GM20000 (cell line): ENCODE measurements at regions not wholly inside any gene's neighbourhood (a gene's known extent, or its start where the extent isn't known, plus 50 kb on each side); places are given as distances from the start of the nearest gene placed in this dataset.

Source experiments
- DNase-seq: peaks from one replicate; pipeline ENCODE4 v3.0.0; 2012; ENCODE audit warnings: low spot score
- TF ChIP-seq, protein P1 (sequence below): IDR thresholded peaks from 2 replicates; pipeline ENCODE4 v1.5.1; 2012; ENCODE audit warnings: mild to moderate bottlenecking, control low read depth; ENCODE audit errors: extremely low read depth, missing control alignments

DNA sequence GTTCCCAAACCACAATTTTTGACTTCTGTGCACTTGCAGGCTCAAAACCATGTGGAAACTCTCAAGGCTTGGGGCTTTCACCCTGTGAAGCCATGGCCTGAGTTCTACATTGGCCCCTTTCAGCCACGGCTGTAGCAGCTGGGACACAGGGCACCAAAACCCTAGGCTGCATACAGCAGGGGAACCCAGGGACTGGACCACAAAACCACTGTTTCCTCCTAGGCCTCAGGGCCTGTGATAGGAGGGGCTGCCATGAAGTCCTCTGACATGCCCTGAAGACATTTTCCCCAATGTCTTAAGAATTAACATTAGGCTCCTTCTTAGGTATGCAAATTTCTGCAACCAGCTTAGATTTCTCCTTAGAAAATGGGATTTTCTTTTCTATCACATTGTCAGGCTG, 312.1 kb upstream of the TUSC1 start:
- no peak for DNase-seq
- TF ChIP-seq, protein P1, sequence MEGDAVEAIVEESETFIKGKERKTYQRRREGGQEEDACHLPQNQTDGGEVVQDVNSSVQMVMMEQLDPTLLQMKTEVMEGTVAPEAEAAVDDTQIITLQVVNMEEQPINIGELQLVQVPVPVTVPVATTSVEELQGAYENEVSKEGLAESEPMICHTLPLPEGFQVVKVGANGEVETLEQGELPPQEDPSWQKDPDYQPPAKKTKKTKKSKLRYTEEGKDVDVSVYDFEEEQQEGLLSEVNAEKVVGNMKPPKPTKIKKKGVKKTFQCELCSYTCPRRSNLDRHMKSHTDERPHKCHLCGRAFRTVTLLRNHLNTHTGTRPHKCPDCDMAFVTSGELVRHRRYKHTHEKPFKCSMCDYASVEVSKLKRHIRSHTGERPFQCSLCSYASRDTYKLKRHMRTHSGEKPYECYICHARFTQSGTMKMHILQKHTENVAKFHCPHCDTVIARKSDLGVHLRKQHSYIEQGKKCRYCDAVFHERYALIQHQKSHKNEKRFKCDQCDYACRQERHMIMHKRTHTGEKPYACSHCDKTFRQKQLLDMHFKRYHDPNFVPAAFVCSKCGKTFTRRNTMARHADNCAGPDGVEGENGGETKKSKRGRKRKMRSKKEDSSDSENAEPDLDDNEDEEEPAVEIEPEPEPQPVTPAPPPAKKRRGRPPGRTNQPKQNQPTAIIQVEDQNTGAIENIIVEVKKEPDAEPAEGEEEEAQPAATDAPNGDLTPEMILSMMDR, result no peak

DNA sequence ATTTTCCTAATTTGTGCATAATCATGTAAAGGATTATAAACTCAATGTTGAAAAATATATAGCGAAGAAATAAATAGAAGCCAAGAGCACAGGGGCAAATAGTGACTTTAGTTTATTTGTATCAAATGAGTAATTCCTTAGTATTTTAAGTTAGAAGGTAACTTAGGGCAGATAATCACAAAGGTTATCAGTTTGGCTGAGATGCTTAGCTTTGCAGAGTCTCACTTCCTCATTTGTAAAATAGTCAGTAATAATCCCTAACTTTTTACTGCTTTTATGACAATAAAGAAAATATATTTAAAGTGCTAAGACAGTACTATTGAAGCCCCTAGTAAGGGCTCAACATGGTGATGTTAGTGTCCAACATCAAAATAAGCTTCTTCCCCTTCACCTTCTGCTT, 297.4 kb upstream of the TUSC1 start:
- no peak for DNase-seq
- TF ChIP-seq, protein P1, result no peak

DNA sequence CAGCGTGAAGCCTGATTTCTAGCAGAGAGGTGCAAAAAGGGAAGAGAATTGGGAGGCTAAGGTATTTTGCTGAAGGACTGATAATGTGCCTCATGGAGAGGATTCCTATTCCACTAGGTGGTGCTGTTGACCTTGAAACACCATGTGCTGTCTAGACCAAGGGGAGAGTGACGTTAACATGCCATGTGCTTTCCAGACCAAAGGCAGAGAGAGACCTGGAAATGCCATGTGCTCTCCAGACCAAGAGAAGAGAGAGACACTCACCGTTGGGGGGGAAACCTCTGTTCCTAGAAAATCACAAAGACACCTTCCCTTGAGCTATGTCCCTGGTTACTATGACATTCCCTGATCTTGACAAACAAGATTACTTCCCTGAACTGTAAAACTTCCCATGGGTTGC, 286.0 kb upstream of the TUSC1 start:
- TF ChIP-seq, protein P1, result peak; percentile 42
- DNase-seq, result peak; percentile 20

DNA sequence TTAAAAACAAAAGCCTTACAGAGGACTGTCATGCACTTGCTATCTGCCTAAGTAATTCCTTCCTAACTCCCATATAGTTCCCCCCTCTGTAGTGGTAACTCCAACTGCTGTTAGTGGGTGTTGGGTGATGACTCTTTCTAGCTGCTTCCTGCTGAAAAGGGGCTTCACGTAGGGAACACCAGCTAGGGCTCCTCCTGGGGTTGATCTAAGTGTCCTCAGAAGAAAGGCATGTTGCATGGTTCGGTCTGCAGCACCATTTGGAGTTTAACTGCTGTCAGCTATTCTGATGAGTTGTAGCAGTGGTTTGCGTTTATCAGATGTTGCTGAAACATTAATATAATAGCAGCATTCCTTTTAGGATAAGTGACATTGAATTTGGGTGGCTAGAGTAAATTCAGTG, 281.9 kb upstream of the TUSC1 start:
- TF ChIP-seq, protein P1, result no peak
- no peak for DNase-seq

DNA sequence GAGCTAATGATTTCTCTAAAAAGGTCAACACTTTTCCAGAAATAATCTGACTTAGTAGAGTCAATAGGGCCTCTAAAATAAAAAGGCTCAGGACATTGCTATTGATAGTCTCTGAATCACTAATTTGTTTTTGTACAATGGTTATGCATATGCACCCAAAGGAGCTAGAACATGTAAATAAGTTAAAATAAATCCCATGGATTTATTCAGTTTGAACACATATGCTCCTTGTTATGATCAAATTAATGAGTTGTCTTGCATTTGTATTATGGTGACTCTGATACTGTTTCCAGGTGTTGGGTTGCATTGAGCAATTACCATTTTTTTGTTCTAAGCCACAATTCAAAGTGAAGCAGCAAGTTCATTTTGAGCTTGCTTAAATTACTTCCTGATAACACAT, 276.0 kb upstream of the TUSC1 start:
- no peak for DNase-seq
- TF ChIP-seq, protein P1, result no peak

DNA sequence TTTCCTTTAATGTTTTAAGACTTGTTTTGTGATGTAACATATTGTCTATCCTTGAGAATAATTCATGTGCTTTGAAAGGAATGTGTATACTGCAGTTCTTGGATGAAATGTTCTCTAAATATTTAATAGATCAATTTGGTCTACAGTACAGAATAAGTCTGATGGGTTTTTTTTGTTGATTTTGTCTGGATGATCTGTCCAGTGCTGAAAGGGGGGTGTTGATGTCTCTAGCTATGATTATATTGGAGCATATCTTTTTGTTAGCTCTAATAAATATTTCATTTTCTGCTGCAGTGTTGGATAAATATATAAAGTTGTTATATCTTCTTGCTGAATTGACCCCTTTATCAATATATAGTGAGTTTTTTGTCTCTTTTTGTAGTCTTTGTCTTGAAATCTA, 269.9 kb upstream of the TUSC1 start:
- DNase-seq, result no peak
- TF ChIP-seq, protein P1, result no peak

DNA sequence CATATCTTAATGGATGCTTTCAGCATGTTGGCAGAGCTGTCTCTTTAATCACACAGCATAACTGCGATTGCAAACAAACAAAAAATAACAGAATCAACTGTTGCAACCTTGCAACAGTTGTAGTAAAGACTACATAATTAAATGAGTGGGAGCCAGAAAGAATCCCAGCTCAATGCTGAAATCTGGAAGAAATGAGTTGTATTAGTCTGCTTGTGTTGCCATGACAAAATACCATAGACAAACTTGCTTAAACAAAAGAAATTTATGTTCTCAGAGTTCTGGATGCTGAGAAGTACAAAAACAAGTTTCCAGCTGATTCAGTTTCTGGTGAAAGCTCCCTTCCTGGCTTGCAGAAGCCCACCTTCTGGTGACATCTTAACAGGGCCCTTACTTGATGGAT, 260.9 kb upstream of the TUSC1 start:
- TF ChIP-seq, protein P1, result no peak
- no peak for DNase-seq
